Amniotic stem cell (primary cell): ENCODE measurements at regions not wholly inside any gene's neighbourhood (a gene's known extent, or its start where the extent isn't known, plus 50 kb on each side); places are given as distances from the start of the nearest gene placed in this dataset.

Experiments
- DNase-seq: peaks from one replicate; lab custom pipeline; 2025; lab: John Stamatoyannopoulos, UW

DNA sequence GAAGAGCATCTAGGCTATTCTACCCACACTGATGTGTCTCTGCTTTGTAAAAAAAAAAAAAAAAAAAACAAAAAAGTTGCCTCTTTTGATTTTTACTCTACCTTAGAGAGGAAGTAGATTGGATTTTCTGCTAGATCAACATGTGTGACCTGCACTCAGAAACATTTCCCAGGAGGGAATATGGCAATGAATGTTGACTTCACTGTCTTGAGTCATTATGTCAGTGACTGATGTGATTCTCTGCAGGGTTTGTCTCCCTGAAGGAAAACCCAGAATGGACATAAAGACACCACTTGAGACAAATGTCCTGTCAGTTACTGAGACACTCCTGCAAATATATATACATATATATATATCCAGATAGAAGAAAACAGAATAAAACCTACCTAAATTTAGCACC lies 370.3 kb downstream of the BMPER start:
- no peak for DNase-seq

DNA sequence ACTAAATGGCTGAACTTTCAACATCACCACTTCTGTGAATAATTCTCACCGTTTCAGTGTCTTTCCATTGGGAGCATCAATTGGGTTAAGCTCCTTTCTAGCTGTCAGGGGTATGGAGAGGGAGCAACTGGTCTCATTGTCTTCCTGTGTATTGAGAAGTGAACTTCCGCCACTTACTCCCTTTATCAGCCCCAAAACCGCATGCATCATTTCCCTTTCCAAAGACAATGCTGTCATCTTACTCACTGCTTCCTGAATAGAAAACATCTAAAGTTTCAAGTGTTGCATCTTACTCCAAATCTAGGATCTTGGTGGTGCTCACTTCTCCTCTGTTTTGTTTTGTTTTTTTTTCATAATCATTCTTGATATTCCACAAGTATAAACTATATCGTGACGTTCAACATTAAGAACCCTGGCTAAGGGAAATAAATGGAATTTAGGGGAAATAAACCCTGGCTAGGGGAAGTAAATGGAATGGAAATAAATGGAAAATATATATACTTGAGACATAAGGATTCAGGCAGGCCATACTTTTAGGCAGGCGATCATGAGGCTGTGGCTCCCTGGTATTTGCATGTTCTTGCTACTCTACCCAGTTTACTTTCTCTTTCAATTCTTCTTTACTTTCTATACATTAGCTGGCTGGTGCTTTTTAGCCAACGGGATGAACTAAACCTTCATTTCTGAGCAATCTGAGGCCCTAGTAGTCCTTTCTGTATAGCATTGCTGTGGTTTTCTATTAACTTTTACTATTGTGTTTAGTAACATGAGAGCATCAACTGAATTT lies 371.9 kb downstream of the BMPER start:
- DNase-seq = no peak

GRCh38 chr7:34277803-34278199 lies 372.5 kb downstream of the BMPER start:
- DNase-seq = no peak

- DNase-seq = no peak
Measured at GRCh38 chr7:34281260-34281659, 375.9 kb downstream of the BMPER start.

GRCh38 chr7:34282271-34282670 lies 375.7 kb upstream of the NPSR1 start:
- no peak for DNase-seq

DNA sequence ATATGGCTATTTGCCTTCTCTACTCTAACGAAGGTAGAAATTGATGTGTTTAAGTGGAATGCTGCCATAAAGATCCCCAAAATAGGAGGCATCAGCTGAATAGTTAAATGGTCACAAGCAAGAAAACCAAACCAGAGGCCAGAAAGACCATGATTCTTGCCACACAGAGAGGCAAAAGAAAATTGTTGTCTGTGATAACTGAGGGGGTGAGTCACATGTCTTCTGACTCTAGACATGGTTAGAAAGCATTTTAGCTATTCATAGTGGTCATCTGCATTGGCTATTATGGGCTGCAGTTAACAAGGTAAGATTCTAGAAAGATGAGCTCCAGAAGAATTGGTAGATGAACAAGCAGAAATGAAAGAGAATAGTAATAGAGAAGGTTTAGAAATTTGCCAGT lies 361.4 kb upstream of the NPSR1 start:
- no peak for DNase-seq

DNA sequence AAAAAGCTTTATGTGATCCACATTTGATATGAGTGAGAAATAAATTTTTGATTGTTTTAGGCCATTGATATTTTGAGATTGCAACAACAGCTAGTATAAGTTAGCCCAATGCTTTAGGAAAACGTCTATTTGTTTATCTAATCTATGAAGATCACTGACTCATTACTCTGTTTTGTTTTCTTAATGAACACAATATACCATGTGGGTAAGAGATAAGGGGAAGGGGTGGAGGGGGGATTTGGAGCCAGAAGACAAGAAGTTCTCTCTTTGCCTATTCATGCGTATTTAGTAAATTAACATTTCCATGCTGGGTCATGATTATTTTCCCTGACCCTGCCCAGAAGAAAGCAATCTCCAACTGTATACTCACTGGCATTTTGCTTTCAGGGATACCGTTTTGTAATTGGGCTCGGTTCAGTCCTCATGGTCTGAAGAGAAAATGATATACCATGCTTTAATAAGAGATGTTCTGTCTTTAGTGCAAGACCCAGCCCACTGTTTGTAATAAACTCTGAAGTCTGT lies 359.5 kb upstream of the NPSR1 start:
- no peak for DNase-seq

DNA sequence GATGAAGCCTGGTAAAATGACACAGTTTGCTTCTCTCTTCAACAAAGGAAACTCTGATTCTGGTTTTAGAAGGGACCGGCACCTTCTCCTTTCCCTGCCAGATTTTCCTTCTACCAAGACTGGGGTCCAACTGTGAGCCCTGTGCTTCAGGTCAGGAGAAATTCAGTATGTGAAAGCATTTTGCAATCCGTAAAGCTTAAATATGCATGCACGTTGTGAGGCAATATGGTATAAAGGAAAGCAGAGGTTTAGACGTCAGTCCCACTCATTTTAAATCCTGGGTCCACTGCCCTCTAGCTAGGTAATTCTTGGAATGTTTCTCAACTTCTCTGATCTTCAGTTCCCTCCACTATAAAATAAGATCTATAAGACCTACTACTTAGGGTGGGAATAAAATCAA lies 359.0 kb upstream of the NPSR1 start:
- DNase-seq = no peak

- DNase-seq = no peak
Measured at GRCh38 chr7:34307540-34307939, 350.5 kb upstream of the NPSR1 start.

GRCh38 chr7:34308595-34308994 lies 349.4 kb upstream of the NPSR1 start:
- no peak for DNase-seq

GRCh38 chr7:34309116-34309515 lies 348.9 kb upstream of the NPSR1 start:
- DNase-seq = no peak

- DNase-seq = no peak
Measured at GRCh38 chr7:34309584-34309983, 348.4 kb upstream of the NPSR1 start.

DNA sequence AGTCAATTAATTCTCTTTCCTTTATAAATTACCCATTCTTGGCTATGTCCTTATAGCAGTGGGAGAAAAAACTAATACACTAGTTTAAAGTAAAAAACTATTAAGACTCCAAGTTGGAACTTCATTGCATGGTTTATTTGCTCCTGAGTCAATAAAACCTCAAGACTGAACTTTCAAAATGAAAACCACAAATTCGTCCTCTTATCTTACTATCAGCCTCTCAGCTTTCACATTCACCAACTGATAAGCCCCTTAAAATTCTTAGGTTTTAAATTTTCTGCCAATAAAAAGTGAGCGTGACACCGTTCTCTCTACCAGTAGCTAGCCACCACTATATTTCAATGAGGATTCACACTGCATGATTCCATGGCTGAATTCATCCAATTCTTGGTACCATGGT lies 346.4 kb upstream of the NPSR1 start:
- DNase-seq = no peak

- DNase-seq = no peak
Measured at GRCh38 chr7:34312624-34313023, 345.4 kb upstream of the NPSR1 start.

- DNase-seq = no peak
Measured at GRCh38 chr7:34313289-34313688, 344.7 kb upstream of the NPSR1 start.

DNA sequence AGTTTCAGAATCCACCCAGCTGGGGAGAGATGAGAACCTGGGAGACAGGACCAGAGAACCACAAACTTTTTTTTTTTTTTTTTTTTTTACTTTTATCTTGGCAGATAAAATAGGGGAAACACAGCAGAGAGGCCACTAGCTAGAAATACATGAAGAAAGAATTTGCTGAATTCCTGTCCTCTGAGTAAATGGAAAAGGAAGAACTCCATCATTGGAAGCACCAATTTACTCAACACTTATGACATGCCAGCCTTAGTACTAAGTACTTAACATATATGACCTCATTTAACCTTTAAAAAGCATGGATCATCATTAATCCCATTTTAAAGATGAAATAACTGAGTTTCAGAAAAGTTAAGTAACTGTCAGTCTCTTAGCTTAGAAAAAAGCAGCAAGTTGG lies 343.0 kb upstream of the NPSR1 start:
- no peak for DNase-seq

DNA sequence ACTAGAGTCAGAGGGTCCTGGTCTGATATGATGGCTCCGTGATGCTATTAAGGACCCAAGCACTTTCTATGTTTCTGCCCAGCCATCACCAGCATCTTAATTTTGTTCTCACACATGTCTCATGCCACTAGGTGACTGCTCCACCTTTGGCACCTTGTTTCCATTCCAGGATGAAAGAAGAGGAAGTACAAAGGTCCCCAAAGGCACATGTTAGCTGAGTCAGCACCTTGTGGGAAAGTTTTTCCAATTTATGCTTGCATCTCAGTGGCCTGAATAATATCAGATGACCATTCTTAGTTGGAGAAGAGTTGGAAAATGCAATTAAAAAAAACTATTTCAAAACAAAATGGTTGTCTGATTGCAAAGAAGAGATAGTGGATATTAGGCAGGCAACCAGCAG lies 341.0 kb upstream of the NPSR1 start:
- DNase-seq = no peak

DNA sequence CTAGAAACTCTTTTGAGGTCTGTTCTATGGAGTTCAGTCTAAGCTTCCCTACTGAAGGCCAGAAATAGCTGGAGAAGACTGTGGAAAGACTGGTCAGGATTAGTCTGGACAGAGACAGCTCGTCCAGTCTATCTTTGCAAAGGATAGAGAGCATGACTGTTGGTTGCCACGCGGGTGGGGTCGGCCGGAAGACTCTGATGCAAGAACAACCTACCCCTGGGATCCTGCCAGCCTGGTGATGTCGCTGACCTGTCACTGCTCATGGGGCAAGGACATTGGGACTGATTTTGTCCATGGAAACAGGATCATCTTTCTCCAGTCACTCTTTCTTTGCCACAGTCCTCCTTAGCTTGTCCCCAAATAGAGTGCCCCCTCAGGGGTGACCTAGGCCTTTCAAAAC lies 337.6 kb upstream of the NPSR1 start:
- no peak for DNase-seq

- DNase-seq = peak; percentile 89
Measured at GRCh38 chr7:34320926-34321661, 336.9 kb upstream of the NPSR1 start.

GRCh38 chr7:34322841-34323240 lies 335.2 kb upstream of the NPSR1 start:
- DNase-seq = no peak

GRCh38 chr7:34327681-34328080 lies 330.3 kb upstream of the NPSR1 start:
- DNase-seq = no peak

GRCh38 chr7:34330308-34330707 lies 327.7 kb upstream of the NPSR1 start:
- no peak for DNase-seq

DNA sequence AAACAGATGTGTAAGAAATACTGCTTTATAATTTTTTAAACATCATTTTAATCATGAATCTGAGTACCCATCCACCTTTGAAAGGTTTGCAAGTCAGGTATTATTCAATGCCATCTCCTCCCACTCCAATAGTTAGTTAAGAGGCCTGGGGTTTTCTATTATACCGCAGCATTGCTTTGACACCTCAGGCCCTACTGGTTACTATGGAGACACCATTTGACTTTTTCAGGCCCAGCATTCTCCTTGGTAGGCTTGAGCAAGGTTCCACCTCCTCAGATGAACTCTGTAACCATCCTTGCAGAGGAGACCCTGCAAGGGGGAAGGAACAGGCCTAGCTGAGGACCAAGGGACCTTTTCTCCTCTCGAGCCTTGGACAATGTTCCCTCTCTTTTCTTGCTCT lies 326.9 kb upstream of the NPSR1 start:
- no peak for DNase-seq
